GM06990 (cell line): ENCODE measurements at regions not wholly inside any gene's neighbourhood (a gene's known extent, or its start where the extent isn't known, plus 50 kb on each side); places are given as distances from the start of the nearest gene placed in this dataset.

ENCODE experiments used
- DNase-seq: peaks from one replicate; pipeline ENCODE4 v3.0.0-alpha.2; 2011; ENCODE audit not compliant: insufficient read length; ENCODE audit errors: extremely low read depth
- H3K27me3 ChIP-seq: replicated peaks from 2 replicates; pipeline ENCODE4 v1.6.0; 2011; ENCODE audit warnings: low read length; ENCODE audit not compliant: control insufficient read depth, insufficient read depth
- H3K36me3 ChIP-seq: 2 replicates; pipeline ENCODE4 v1.5.1; 2011; ENCODE audit warnings: low read length; ENCODE audit not compliant: control insufficient read depth, insufficient read depth
- H3K4me3 ChIP-seq: replicated peaks from 2 replicates; pipeline ENCODE4 v1.5.1; 2011; ENCODE audit warnings: low read depth, mild to moderate bottlenecking, control low read depth, low read length
- CTCF ChIP-seq: IDR thresholded peaks from 2 replicates; pipeline ENCODE4 v1.5.1; 2011; ENCODE audit warnings: low read length, control low read depth, mild to moderate bottlenecking, inconsistent platforms; ENCODE audit not compliant: insufficient read depth, poor library complexity, severe bottlenecking

GRCh38 chr13:109959903-109960302 lies 173.5 kb upstream of the IRS2 start:
- Histone ChIP-seq H3K36me3 (no peaks in the 10 kb centered on the region), H3K4me3 (no peak overlapping the region), H3K27me3 (no peaks in the 10 kb centered on the region)
- TF ChIP-seq CTCF: no peak
- no peak for DNase-seq

- Histone ChIP-seq H3K36me3 (no peaks in the 10 kb centered on the region), H3K27me3 (no peaks in the 10 kb centered on the region), H3K4me3 (no peak overlapping the region)
- no peak for DNase-seq
- TF ChIP-seq CTCF: no peak
Measured at GRCh38 chr13:109957875-109958274, 171.5 kb upstream of the IRS2 start.

GRCh38 chr13:109955598-109955997 lies 169.2 kb upstream of the IRS2 start:
- Histone ChIP-seq H3K4me3 (no peak overlapping the region), H3K27me3 (no peaks in the 10 kb centered on the region), H3K36me3 (no peaks in the 10 kb centered on the region)
- no peak for DNase-seq
- no peak for TF ChIP-seq CTCF

GRCh38 chr13:109954441-109954840 lies 168.1 kb upstream of the IRS2 start:
- no peak for TF ChIP-seq CTCF
- Histone ChIP-seq H3K36me3 (no peaks in the 10 kb centered on the region), H3K27me3 (no peaks in the 10 kb centered on the region), H3K4me3 (no peak overlapping the region)
- no peak for DNase-seq

- Histone ChIP-seq H3K27me3 (no peaks in the 10 kb centered on the region), H3K4me3 (no peak overlapping the region), H3K36me3 (no peaks in the 10 kb centered on the region)
- no peak for DNase-seq
- no peak for TF ChIP-seq CTCF
Measured at GRCh38 chr13:109951491-109951890, 165.1 kb upstream of the IRS2 start.

GRCh38 chr13:109949397-109949796 lies 163.0 kb upstream of the IRS2 start:
- DNase-seq: no peak
- no peak overlapping the region for H3K4me3 ChIP-seq

More at GRCh38 chr13:109949397-109949796, 163.0 kb upstream of the IRS2 start:
- TF ChIP-seq CTCF: no peak
- Histone ChIP-seq H3K36me3 (no peaks in the 10 kb centered on the region), H3K27me3 (no peaks in the 10 kb centered on the region)
